Left ventricle myocardium superior (tissue), 1 donor: ENCODE measurements at regions not wholly inside any gene's neighbourhood (a gene's known extent, or its start where the extent isn't known, plus 50 kb on each side); places are given as distances from the start of the nearest gene placed in this dataset.
"Not testable (repeated sequence)": the region's sequence is repeated elsewhere in the genome, so short reads cannot be mapped to it uniquely, and the experiment has no call there.

Experiments
- ATAC-seq: fragments of 200-7000 bp; cut with Tn5 transposase; one replicate; pipeline ENCODE4 v1.9.1; 2020; ENCODE audit warnings: mild to moderate bottlenecking, moderate library complexity
- DNase-seq: peaks from one replicate; pipeline ENCODE4 v3.0.0-alpha.2; 2020
- intact Hi-C: fragments of 100-400 bp; cut with micrococcal nuclease; formaldehyde crosslinking; loops from one replicate; pipeline ENCODE4 v1.11.0; 2022
- donor health status: DM: no; HTN: yes; CAD: no; lungs with severe emphysema.

GRCh38 chr4:179331362-179331761, 1889.1 kb upstream of the AGA start:
- DNase-seq (no peak), ATAC-seq (no peak)
- intact Hi-C loops, result no loop called here

GRCh38 chr4:179344861-179345260, 1902.6 kb upstream of the AGA start:
- intact Hi-C loops, result no loop called here
- no peak for ATAC-seq
- DNase-seq, result no peak

GRCh38 chr4:179352221-179352620, 1910.0 kb upstream of the AGA start:
- no peak for ATAC-seq
- no peak for DNase-seq
- intact Hi-C loops, result no loop called here

- ATAC-seq, result no peak
- DNase-seq, result no peak
- intact Hi-C loops, result no loop called here
Measured at GRCh38 chr4:179353786-179354185, 1911.5 kb upstream of the AGA start.

- no peak for DNase-seq
- intact Hi-C loops, result no loop called here
- ATAC-seq, result no peak
Measured at GRCh38 chr4:179361978-179362486, 1919.8 kb upstream of the AGA start.

- DNase-seq, ATAC-seq, intact Hi-C loops: not testable (repeated sequence)
Measured at GRCh38 chr4:179365932-179366331, 1923.7 kb upstream of the AGA start.

- no peak for DNase-seq
- no peak for ATAC-seq
- intact Hi-C loops, result no loop called here
Measured at GRCh38 chr4:179372242-179372641, 1930.0 kb upstream of the AGA start.

GRCh38 chr4:179372746-179373145, 1930.5 kb upstream of the AGA start:
- intact Hi-C loops, result no loop called here
- DNase-seq, result no peak
- ATAC-seq, result no peak

GRCh38 chr4:179378847-179379246, 1936.6 kb upstream of the AGA start:
- ATAC-seq, intact Hi-C loops, DNase-seq: not testable (repeated sequence)

GRCh38 chr4:179392787-179393186, 1950.5 kb upstream of the AGA start:
- ATAC-seq (no peak), DNase-seq (no peak)
- intact Hi-C loops, result no loop called here

GRCh38 chr4:179398414-179398813, 1956.2 kb upstream of the AGA start:
- DNase-seq (no peak), ATAC-seq (no peak)
- intact Hi-C loops, result no loop called here

- DNase-seq (no peak), ATAC-seq (no peak)
- intact Hi-C loops, result no loop called here
Measured at GRCh38 chr4:179399054-179399782, 1957.0 kb upstream of the AGA start.

- DNase-seq (no peak), ATAC-seq (no peak)
- intact Hi-C loops, result no loop called here
Measured at GRCh38 chr4:179415037-179415846, 1973.0 kb upstream of the AGA start.

GRCh38 chr4:179415847-179416223, 1973.6 kb upstream of the AGA start:
- DNase-seq (no peak), ATAC-seq (no peak)
- intact Hi-C loops, result no loop called here

- no peak for ATAC-seq
- intact Hi-C loops, result no loop called here
- DNase-seq, result no peak
Measured at GRCh38 chr4:179417357-179417756, 1975.1 kb upstream of the AGA start.

GRCh38 chr4:179437962-179438361, 1995.7 kb upstream of the AGA start:
- ATAC-seq, result no peak
- no peak for DNase-seq
- intact Hi-C loops, result no loop called here

GRCh38 chr4:179441596-179441995, 1999.4 kb upstream of the AGA start:
- intact Hi-C loops, result no loop called here
- ATAC-seq, result no peak
- no peak for DNase-seq

- intact Hi-C loops, result no loop called here
- DNase-seq (no peak), ATAC-seq (no peak)
Measured at GRCh38 chr4:179447308-179447707, 2005.1 kb upstream of the AGA start.

GRCh38 chr4:179465131-179465797, 2023.0 kb upstream of the AGA start:
- ATAC-seq, result no peak
- intact Hi-C loops, result no loop called here
- no peak for DNase-seq

GRCh38 chr4:179467878-179468277, 2025.6 kb upstream of the AGA start:
- intact Hi-C loops, result no loop called here
- DNase-seq, result no peak
- ATAC-seq, result no peak
